ENCODE measurements at regions not wholly inside any gene's neighbourhood (a gene's known extent, or its start where the extent isn't known, plus 50 kb on each side); places are given as distances from the start of the nearest gene placed in this dataset.

DNA sequence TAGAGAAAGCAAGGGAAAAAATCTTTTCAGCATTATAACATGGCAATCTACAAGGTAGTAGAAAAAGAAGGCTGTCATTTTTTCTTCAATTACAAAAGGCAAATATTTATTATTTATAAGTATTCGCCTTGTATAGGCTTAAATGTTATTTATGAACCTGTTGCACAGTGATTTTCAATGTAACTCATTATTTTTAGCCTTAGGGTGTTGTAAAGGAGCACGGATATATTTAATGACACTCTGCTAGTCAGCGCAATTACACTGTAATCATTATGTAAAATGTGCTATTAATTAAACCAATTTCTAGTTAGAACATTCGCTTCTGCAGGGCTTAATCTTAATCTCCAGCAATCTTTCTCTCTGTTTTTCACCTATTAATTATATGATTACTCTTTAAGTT lies 145.0 kb downstream of the ATG4C start (continued):
- TF ChIP-seq EGR1 (IDR thresholded peaks at IDR 0.05; ENCODE audit: low read depth) = no peak
- TF ChIP-seq RAD21 (IDR thresholded peaks at IDR 0.05; ENCODE audit: low read depth) = no peak
- no peak for TF ChIP-seq EZH2 (IDR thresholded peaks at IDR 0.05)
- TF ChIP-seq SRF (IDR thresholded peaks at IDR 0.05; ENCODE audit: low read depth) = no peak
- TF ChIP-seq YY1 (IDR thresholded peaks at IDR 0.05; ENCODE audit: extremely low read depth, insufficient replicate concordance, low read depth, low read length) = no peak
- TF ChIP-seq POLR2AphosphoS5 (IDR thresholded peaks at IDR 0.05; ENCODE audit: low read depth, low read length) = no peak
- no peak for TF ChIP-seq POLR2A (IDR thresholded peaks at IDR 0.05; ENCODE audit: borderline replicate concordance, extremely low read depth, insufficient read depth, insufficient read length)
- no peak for TF ChIP-seq EZH2phosphoT487 (IDR thresholded peaks at IDR 0.05; ENCODE audit: borderline replicate concordance)
- TF ChIP-seq, protein P1, sequence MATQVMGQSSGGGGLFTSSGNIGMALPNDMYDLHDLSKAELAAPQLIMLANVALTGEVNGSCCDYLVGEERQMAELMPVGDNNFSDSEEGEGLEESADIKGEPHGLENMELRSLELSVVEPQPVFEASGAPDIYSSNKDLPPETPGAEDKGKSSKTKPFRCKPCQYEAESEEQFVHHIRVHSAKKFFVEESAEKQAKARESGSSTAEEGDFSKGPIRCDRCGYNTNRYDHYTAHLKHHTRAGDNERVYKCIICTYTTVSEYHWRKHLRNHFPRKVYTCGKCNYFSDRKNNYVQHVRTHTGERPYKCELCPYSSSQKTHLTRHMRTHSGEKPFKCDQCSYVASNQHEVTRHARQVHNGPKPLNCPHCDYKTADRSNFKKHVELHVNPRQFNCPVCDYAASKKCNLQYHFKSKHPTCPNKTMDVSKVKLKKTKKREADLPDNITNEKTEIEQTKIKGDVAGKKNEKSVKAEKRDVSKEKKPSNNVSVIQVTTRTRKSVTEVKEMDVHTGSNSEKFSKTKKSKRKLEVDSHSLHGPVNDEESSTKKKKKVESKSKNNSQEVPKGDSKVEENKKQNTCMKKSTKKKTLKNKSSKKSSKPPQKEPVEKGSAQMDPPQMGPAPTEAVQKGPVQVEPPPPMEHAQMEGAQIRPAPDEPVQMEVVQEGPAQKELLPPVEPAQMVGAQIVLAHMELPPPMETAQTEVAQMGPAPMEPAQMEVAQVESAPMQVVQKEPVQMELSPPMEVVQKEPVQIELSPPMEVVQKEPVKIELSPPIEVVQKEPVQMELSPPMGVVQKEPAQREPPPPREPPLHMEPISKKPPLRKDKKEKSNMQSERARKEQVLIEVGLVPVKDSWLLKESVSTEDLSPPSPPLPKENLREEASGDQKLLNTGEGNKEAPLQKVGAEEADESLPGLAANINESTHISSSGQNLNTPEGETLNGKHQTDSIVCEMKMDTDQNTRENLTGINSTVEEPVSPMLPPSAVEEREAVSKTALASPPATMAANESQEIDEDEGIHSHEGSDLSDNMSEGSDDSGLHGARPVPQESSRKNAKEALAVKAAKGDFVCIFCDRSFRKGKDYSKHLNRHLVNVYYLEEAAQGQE (IDR thresholded peaks at IDR 0.05; ENCODE audit: low read depth) = no peak

DNA sequence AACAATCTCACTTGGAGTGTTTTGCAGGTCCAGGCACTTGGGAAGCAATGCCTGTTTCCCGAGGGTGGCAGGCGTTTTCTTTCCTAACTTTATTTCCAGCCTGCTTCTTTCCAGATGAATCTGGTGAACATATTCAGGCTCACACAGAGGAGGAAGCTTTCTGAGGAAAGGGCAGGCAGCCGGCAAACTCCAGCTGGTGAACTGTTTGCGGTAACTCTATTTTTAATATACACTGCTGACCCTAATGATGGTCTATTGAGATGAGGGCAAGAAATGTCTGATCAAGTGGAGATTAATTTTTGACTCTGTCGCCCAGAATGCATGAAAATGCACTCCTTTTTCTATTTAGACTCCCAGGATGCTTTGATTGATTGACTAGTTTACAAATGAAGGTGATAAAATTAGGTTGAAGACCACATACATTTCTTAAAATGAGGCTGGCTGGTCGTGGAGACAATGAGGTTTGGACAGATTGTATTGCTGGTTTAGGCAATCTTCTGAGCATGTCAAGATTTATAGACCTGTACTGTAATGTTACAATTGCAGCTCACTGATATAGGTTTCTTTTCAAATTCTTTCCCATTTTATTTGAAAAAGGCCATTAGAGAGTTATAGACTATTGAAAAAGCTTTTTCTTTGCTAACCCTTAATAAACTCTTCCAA lies 153.8 kb downstream of the ATG4C start:
- TF ChIP-seq RAD21 (IDR thresholded peaks at IDR 0.05; ENCODE audit: low read depth) (no peak), EZH2phosphoT487 (IDR thresholded peaks at IDR 0.05; ENCODE audit: borderline replicate concordance) (no peak), EZH2 (IDR thresholded peaks at IDR 0.05) (no peak), SRF (IDR thresholded peaks at IDR 0.05; ENCODE audit: low read depth) (no peak), TCF7L2 (IDR thresholded peaks at IDR 0.05; ENCODE audit: borderline replicate concordance, extremely low read depth, insufficient read depth, insufficient read length) (no peak), YY1 (IDR thresholded peaks at IDR 0.05; ENCODE audit: extremely low read depth, insufficient replicate concordance, low read depth, low read length) (no peak)
- ChIA-PET CTCF (no interaction called here), RAD21 (ENCODE audit: low non-redundant PET in 1 of 2, low total read pairs in 2 of 2, uncharacterized antibody in 2 of 2, unreplicated experiment in 2 of 2) (no interaction called here), POLR2A (no interaction called here)
- Histone ChIP-seq H2AFZ (ENCODE audit: low read depth, low read length, poor library complexity, severe bottlenecking) (no peak overlapping the region), H3K9me2 (ENCODE audit: insufficient read depth) (no peaks in the 10 kb centered on the region), H3K79me2 (ENCODE audit: insufficient read depth, low read length) (no peaks in the 10 kb centered on the region), H3K4me2 (ENCODE audit: low read length) (no peak overlapping the region), H3K36me3 (ENCODE audit: control insufficient read depth in 1 of 2, insufficient read depth in 2 of 2, low read length in 2 of 2) (no peaks in the 10 kb centered on the region), H3K4me3 (replicated peaks in 1 of 2; ENCODE audit: low read depth in 1 of 2, low read length in 2 of 2) (no peak overlapping the region), H3K9ac (ENCODE audit: low read length) (no peak overlapping the region), H3K9me3 (ENCODE audit: control insufficient read depth in 1 of 2, insufficient read depth in 1 of 2, low read depth in 1 of 2, low read length in 2 of 2) (no peaks in the 10 kb centered on the region), H4K20me1 (ENCODE audit: insufficient read depth) (no peaks in the 10 kb centered on the region), H3K27ac (ENCODE audit: low read depth, low read length) (no peak overlapping the region), H3K4me1 (ENCODE audit: control insufficient read depth in 1 of 2, insufficient read depth in 2 of 2, low read length in 2 of 2) (no peaks in the 10 kb centered on the region), H3K27me3 (ENCODE audit: insufficient read depth, low read length) (peaks cover 33% of the 10 kb centered on the region)
- BruUV-seq (replicated peaks) = no TSS peak
- DNase-seq (ENCODE audit: low read depth, low spot score) = no peak
- no peak for ATAC-seq
- intact Hi-C loops (cut with micrococcal nuclease) = no loop called here
